ENCODE measurements at regions not wholly inside any gene's neighbourhood (a gene's known extent, or its start where the extent isn't known, plus 50 kb on each side); places are given as distances from the start of the nearest gene placed in this dataset.

DNA sequence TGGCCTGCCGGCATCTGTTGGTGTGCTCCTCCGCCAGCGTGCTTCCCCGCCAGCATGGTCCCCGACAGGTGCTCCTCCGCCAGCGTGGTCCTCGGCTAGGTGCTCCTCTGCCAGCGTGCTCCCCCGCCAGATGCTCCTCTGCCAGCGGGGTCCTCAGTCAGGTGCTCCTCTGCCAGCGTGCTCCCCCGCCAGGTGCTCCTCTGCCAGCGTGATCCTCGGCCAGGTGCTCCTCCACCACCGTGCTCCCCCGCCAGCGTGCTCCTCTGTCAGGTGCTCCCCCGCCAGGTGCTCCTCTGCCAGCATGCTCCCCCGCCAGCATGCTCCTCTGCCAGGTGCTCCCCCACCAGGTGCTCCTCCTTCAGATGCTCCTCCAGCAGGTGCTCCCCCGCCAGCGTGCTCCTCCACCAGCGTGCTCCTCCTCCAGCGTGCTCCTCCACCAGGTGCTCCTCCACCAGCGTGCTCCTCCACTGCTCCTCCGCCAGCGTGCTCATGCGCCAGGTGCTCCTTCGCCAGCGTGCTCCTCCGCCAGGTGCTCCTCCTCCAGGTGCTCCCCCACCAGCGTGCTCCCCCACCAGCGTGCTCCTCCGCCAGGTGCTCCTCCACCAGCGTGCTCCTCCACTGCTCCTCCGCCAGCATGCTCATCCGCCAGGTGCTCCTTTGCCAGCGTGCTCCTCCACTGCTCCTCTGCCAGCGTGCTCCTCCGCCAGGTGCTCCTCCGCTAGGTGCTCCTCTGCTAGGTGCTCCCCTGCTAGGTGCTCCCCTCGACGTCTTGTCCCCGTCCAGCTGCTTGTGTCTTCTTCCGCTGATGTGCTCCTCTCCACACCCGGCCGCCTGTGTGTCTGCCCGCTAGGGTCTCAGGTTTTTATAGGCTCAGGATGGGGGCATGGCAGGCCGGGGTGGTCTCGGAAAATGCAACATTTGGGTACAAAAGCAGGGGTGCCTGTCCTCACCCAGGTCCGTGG is 223.0 kb downstream of the NRIP1 start:
- TF ChIP-seq, protein P1, sequence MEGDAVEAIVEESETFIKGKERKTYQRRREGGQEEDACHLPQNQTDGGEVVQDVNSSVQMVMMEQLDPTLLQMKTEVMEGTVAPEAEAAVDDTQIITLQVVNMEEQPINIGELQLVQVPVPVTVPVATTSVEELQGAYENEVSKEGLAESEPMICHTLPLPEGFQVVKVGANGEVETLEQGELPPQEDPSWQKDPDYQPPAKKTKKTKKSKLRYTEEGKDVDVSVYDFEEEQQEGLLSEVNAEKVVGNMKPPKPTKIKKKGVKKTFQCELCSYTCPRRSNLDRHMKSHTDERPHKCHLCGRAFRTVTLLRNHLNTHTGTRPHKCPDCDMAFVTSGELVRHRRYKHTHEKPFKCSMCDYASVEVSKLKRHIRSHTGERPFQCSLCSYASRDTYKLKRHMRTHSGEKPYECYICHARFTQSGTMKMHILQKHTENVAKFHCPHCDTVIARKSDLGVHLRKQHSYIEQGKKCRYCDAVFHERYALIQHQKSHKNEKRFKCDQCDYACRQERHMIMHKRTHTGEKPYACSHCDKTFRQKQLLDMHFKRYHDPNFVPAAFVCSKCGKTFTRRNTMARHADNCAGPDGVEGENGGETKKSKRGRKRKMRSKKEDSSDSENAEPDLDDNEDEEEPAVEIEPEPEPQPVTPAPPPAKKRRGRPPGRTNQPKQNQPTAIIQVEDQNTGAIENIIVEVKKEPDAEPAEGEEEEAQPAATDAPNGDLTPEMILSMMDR (IDR thresholded peaks at IDR 0.05; ENCODE audit: borderline replicate concordance, extremely low read depth, low read length, poor library complexity, severe bottlenecking): no peak
- no peak for TF ChIP-seq EZH2 (IDR thresholded peaks at IDR 0.05; ENCODE audit: borderline replicate concordance, low read depth, low read length, severe bottlenecking)
